ENCODE measurements at regions not wholly inside any gene's neighbourhood (a gene's known extent, or its start where the extent isn't known, plus 50 kb on each side); places are given as distances from the start of the nearest gene placed in this dataset.
A peak's percentile ranks its signal among the peaks of the same experiment; 100 is the strongest.

GRCh38 chr9:108331596-108331995, 524.2 kb downstream of the ACTL7B start:
- 100% methylated on average over 1 of the region's 2 CpGs for WGBS (ENCODE audit: insufficient coverage)
- no peaks in the 10 kb centered on the region for H3K36me3 Mint-ChIP-seq

GRCh38 chr9:108325406-108325805, 530.4 kb downstream of the ACTL7B start:
- Mint-ChIP-seq H3K4me3 (no peak overlapping the region), H3K36me3 (peaks cover 0 to 4% of the 10 kb centered on the region in 2 donors), H3K27me3 (ENCODE audit: low read depth in 3 of 3) (peaks cover 0 to 3% (median 1%) of the 10 kb centered on the region in 3 donors), H3K4me1 (peaks cover 5% of the 10 kb centered on the region), H3K9me3 (peaks cover 21 to 40% (median 30%) of the 10 kb centered on the region in 7 donors), H3K27ac (peak overlapping the region in 1 of 7 donors; percentile 12)
- intact Hi-C loops (cut with micrococcal nuclease): no loop called here
- TF ChIP-seq, protein P1, sequence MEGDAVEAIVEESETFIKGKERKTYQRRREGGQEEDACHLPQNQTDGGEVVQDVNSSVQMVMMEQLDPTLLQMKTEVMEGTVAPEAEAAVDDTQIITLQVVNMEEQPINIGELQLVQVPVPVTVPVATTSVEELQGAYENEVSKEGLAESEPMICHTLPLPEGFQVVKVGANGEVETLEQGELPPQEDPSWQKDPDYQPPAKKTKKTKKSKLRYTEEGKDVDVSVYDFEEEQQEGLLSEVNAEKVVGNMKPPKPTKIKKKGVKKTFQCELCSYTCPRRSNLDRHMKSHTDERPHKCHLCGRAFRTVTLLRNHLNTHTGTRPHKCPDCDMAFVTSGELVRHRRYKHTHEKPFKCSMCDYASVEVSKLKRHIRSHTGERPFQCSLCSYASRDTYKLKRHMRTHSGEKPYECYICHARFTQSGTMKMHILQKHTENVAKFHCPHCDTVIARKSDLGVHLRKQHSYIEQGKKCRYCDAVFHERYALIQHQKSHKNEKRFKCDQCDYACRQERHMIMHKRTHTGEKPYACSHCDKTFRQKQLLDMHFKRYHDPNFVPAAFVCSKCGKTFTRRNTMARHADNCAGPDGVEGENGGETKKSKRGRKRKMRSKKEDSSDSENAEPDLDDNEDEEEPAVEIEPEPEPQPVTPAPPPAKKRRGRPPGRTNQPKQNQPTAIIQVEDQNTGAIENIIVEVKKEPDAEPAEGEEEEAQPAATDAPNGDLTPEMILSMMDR (IDR thresholded peaks at IDR 0.05): no peak
- Histone ChIP-seq H3K4me1 (ENCODE audit: control insufficient read depth in 1 of 2, insufficient read depth in 2 of 2, low read length in 2 of 2) (peaks cover 5 to 6% of the 10 kb centered on the region in 2 donors), H4K20me1 (ENCODE audit: insufficient read depth, low read length) (no peaks in the 10 kb centered on the region), H3K4me3 (replicated peaks in 1 of 3; ENCODE audit: low read depth in 2 of 3, low read length in 3 of 3) (no peak overlapping the region), H3K36me3 (replicated peaks in 1 of 2; ENCODE audit: control insufficient read depth in 1 of 2, insufficient read depth in 2 of 2, low read length in 2 of 2) (no peaks in the 10 kb centered on the region), H3K79me2 (ENCODE audit: insufficient read depth, low read length) (no peaks in the 10 kb centered on the region), H2AFZ (ENCODE audit: insufficient read depth, low read depth, low read length, poor library complexity, severe bottlenecking) (no peak overlapping the region), H3K27me3 (ENCODE audit: control insufficient read depth in 2 of 2, insufficient read depth in 2 of 2, low read length in 2 of 2) (no peaks in the 10 kb centered on the region), H3K27ac (ENCODE audit: low read depth in 1 of 2, low read length in 2 of 2) (no peak overlapping the region), H3K4me2 (replicated peaks; ENCODE audit: extremely low read depth, low read length, poor library complexity, severe bottlenecking) (no peak overlapping the region), H3K9ac (ENCODE audit: insufficient read depth, low read length, poor library complexity, severe bottlenecking) (no peak overlapping the region), H3K9me3 (replicated peaks in 1 of 2; ENCODE audit: control insufficient read depth in 1 of 2, insufficient read depth in 1 of 2, low read length in 2 of 2) (peaks cover 8 to 12% of the 10 kb centered on the region in 2 donors)
- DNase-seq: peak in 2 of 3 donors; percentile 6 to 7
- WGBS (ENCODE audit: insufficient coverage): 100% methylated on average over 1 of the region's 1 CpG

More at GRCh38 chr9:108331596-108331995, 524.2 kb downstream of the ACTL7B start:
- Histone ChIP-seq H3K79me2 (ENCODE audit: insufficient read depth, low read length) (no peaks in the 10 kb centered on the region), H3K36me3 (replicated peaks in 1 of 2; ENCODE audit: control insufficient read depth in 1 of 2, insufficient read depth in 2 of 2, low read length in 2 of 2) (no peaks in the 10 kb centered on the region), H3K27me3 (ENCODE audit: control insufficient read depth in 2 of 2, insufficient read depth in 2 of 2, low read length in 2 of 2) (no peaks in the 10 kb centered on the region), H3K4me3 (replicated peaks in 1 of 3; ENCODE audit: low read depth in 2 of 3, low read length in 3 of 3) (no peak overlapping the region), H2AFZ (ENCODE audit: insufficient read depth, low read depth, low read length, poor library complexity, severe bottlenecking) (no peak overlapping the region), H3K27ac (ENCODE audit: low read depth in 1 of 2, low read length in 2 of 2) (no peak overlapping the region), H3K9ac (ENCODE audit: insufficient read depth, low read length, poor library complexity, severe bottlenecking) (no peak overlapping the region), H3K4me2 (replicated peaks; ENCODE audit: extremely low read depth, low read length, poor library complexity, severe bottlenecking) (no peak overlapping the region), H4K20me1 (ENCODE audit: insufficient read depth, low read length) (no peaks in the 10 kb centered on the region), H3K4me1 (ENCODE audit: control insufficient read depth in 1 of 2, insufficient read depth in 2 of 2, low read length in 2 of 2) (no peaks in the 10 kb centered on the region), H3K9me3 (replicated peaks in 1 of 2; ENCODE audit: control insufficient read depth in 1 of 2, insufficient read depth in 1 of 2, low read length in 2 of 2) (peaks cover 0 to 12% of the 10 kb centered on the region in 2 donors)
- no peak for DNase-seq
- Mint-ChIP-seq H3K4me1 (no peaks in the 10 kb centered on the region), H3K4me3 (no peak overlapping the region), H3K9me3 (peaks cover 14 to 30% (median 24%) of the 10 kb centered on the region in 7 donors), H3K27me3 (ENCODE audit: low read depth in 3 of 3) (peaks cover 3 to 8% (median 6%) of the 10 kb centered on the region in 3 donors), H3K27ac (no peak overlapping the region)
- TF ChIP-seq, protein P1 (IDR thresholded peaks at IDR 0.05): no peak
- intact Hi-C loops (cut with micrococcal nuclease): no loop called here

All from CD14-positive monocyte (primary cell).